ENCODE measurements at regions not wholly inside any gene's neighbourhood (a gene's known extent, or its start where the extent isn't known, plus 50 kb on each side); places are given as distances from the start of the nearest gene placed in this dataset.

DNA sequence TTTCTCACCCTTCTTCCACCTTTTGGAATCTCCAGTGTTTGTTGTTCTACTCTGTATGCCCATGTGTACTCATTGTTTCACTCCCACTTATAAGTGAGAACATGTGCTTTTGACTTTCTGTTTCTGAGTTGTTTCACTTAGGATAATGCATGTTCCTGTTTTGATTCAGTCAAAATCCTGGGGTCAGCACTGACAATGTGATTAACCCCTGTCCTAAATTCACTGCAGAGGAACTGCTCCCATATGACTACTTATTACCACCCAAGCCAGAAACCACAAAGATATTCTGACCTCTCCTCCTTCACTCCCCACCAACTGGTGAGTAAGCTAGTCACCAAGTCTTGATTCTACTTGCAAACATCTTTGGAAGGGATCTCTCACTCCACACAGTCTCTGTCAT is 251.4 kb upstream of the TCF4 start (continued):
- TF ChIP-seq, protein P1, sequence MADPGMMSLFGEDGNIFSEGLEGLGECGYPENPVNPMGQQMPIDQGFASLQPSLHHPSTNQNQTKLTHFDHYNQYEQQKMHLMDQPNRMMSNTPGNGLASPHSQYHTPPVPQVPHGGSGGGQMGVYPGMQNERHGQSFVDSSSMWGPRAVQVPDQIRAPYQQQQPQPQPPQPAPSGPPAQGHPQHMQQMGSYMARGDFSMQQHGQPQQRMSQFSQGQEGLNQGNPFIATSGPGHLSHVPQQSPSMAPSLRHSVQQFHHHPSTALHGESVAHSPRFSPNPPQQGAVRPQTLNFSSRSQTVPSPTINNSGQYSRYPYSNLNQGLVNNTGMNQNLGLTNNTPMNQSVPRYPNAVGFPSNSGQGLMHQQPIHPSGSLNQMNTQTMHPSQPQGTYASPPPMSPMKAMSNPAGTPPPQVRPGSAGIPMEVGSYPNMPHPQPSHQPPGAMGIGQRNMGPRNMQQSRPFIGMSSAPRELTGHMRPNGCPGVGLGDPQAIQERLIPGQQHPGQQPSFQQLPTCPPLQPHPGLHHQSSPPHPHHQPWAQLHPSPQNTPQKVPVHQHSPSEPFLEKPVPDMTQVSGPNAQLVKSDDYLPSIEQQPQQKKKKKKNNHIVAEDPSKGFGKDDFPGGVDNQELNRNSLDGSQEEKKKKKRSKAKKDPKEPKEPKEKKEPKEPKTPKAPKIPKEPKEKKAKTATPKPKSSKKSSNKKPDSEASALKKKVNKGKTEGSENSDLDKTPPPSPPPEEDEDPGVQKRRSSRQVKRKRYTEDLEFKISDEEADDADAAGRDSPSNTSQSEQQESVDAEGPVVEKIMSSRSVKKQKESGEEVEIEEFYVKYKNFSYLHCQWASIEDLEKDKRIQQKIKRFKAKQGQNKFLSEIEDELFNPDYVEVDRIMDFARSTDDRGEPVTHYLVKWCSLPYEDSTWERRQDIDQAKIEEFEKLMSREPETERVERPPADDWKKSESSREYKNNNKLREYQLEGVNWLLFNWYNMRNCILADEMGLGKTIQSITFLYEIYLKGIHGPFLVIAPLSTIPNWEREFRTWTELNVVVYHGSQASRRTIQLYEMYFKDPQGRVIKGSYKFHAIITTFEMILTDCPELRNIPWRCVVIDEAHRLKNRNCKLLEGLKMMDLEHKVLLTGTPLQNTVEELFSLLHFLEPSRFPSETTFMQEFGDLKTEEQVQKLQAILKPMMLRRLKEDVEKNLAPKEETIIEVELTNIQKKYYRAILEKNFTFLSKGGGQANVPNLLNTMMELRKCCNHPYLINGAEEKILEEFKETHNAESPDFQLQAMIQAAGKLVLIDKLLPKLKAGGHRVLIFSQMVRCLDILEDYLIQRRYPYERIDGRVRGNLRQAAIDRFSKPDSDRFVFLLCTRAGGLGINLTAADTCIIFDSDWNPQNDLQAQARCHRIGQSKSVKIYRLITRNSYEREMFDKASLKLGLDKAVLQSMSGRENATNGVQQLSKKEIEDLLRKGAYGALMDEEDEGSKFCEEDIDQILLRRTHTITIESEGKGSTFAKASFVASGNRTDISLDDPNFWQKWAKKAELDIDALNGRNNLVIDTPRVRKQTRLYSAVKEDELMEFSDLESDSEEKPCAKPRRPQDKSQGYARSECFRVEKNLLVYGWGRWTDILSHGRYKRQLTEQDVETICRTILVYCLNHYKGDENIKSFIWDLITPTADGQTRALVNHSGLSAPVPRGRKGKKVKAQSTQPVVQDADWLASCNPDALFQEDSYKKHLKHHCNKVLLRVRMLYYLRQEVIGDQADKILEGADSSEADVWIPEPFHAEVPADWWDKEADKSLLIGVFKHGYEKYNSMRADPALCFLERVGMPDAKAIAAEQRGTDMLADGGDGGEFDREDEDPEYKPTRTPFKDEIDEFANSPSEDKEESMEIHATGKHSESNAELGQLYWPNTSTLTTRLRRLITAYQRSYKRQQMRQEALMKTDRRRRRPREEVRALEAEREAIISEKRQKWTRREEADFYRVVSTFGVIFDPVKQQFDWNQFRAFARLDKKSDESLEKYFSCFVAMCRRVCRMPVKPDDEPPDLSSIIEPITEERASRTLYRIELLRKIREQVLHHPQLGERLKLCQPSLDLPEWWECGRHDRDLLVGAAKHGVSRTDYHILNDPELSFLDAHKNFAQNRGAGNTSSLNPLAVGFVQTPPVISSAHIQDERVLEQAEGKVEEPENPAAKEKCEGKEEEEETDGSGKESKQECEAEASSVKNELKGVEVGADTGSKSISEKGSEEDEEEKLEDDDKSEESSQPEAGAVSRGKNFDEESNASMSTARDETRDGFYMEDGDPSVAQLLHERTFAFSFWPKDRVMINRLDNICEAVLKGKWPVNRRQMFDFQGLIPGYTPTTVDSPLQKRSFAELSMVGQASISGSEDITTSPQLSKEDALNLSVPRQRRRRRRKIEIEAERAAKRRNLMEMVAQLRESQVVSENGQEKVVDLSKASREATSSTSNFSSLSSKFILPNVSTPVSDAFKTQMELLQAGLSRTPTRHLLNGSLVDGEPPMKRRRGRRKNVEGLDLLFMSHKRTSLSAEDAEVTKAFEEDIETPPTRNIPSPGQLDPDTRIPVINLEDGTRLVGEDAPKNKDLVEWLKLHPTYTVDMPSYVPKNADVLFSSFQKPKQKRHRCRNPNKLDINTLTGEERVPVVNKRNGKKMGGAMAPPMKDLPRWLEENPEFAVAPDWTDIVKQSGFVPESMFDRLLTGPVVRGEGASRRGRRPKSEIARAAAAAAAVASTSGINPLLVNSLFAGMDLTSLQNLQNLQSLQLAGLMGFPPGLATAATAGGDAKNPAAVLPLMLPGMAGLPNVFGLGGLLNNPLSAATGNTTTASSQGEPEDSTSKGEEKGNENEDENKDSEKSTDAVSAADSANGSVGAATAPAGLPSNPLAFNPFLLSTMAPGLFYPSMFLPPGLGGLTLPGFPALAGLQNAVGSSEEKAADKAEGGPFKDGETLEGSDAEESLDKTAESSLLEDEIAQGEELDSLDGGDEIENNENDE (IDR thresholded peaks at IDR 0.05; ENCODE audit: insufficient replicate concordance, low read length) = no peak
- TF ChIP-seq EP300 (IDR thresholded peaks at IDR 0.05; ENCODE audit: borderline replicate concordance in 1 of 2, low read depth in 2 of 2, low read length in 2 of 2) = no peak
- TF ChIP-seq TAF1 (IDR thresholded peaks at IDR 0.05; ENCODE audit: low read depth, low read length) = no peak
- no peak for TF ChIP-seq SUZ12 (IDR thresholded peaks at IDR 0.05; ENCODE audit: low read length)
- no peak for TF ChIP-seq JUN (IDR thresholded peaks at IDR 0.05; ENCODE audit: low read depth, low read length)
- TF ChIP-seq TBP (IDR thresholded peaks at IDR 0.05; ENCODE audit: low read depth, low read length) = no peak
- no peak for TF ChIP-seq BRCA1 (IDR thresholded peaks at IDR 0.05; ENCODE audit: low read depth, low read length)

Measured in H1 (cell line).